ENCODE measurements at regions not wholly inside any gene's neighbourhood (a gene's known extent, or its start where the extent isn't known, plus 50 kb on each side); places are given as distances from the start of the nearest gene placed in this dataset.
"Not testable (repeated sequence)": the region's sequence is repeated elsewhere in the genome, so short reads cannot be mapped to it uniquely, and the experiment has no call there.

GRCh38 chr9:42461436-42461835 is 278.0 kb downstream of the SPATA31A6 start:
- not testable (repeated sequence) for TF ChIP-seq CTCF (conservative IDR thresholded peaks at IDR 0.05; ENCODE audit: low read length); EZH2phosphoT487 (IDR thresholded peaks at IDR 0.05; ENCODE audit: borderline replicate concordance)

All from Loucy (cell line).